ENCODE measurements at regions not wholly inside any gene's neighbourhood (a gene's known extent, or its start where the extent isn't known, plus 50 kb on each side); places are given as distances from the start of the nearest gene placed in this dataset.
A peak's percentile ranks its signal among the peaks of the same experiment; 100 is the strongest.

- TF ChIP-seq ARID4B (CRISPR knock-in tag; IDR thresholded peaks at IDR 0.05): no peak
- no peak for TF ChIP-seq MAX (CRISPR knock-in tag; IDR thresholded peaks at IDR 0.05)
- TF ChIP-seq TAF9B (IDR thresholded peaks at IDR 0.05; ENCODE audit: partially characterized antibody): no peak
- no peak for TF ChIP-seq ZFP36 (IDR thresholded peaks at IDR 0.05; ENCODE audit: low read depth, low read length, partially characterized antibody)
- no peak for TF ChIP-seq ZNF639 (CRISPR knock-in tag; conservative IDR thresholded peaks at IDR 0.05 in 1 of 2, IDR thresholded peaks at IDR 0.05 in 1 of 2)
- no peak for TF ChIP-seq ARNT (IDR thresholded peaks at IDR 0.05)
- no peak for TF ChIP-seq TSHZ1 (CRISPR knock-in tag; IDR thresholded peaks at IDR 0.05)
- TF ChIP-seq NONO (IDR thresholded peaks at IDR 0.05; ENCODE audit: low read depth in 2 of 2, low read length in 1 of 2): no peak
- no peak for TF ChIP-seq POU5F1 (IDR thresholded peaks at IDR 0.05; ENCODE audit: borderline replicate concordance, low read depth, low read length, partially characterized antibody)
- no peak for TF ChIP-seq SP1 (CRISPR knock-in tag; IDR thresholded peaks at IDR 0.05)
- TF ChIP-seq ZNF518B (CRISPR knock-in tag; IDR thresholded peaks at IDR 0.05): no peak
- TF ChIP-seq CXXC5 (CRISPR knock-in tag; IDR thresholded peaks at IDR 0.05): peak; percentile 32; the same call in 1 of the 2 replicates
- TF ChIP-seq HNRNPH1 (optimal IDR thresholded peaks at IDR 0.05; ENCODE audit: low read depth, low read length): no peak
These were observed 111.3 kb downstream of the TNFAIP3 start (continued) for GRCh38 chr6:137978252-137978896.

All from K562 (cell line).